Trophoblast cell (in vitro differentiated cells and primary cell): ENCODE measurements at regions not wholly inside any gene's neighbourhood (a gene's known extent, or its start where the extent isn't known, plus 50 kb on each side); places are given as distances from the start of the nearest gene placed in this dataset.

Source experiments
- DNase-seq, 2 donors: peaks; one replicate each; pipeline ENCODE4 v3.0.0-alpha.2; 2016
- H2AFZ ChIP-seq: 2 replicates; pipeline ENCODE4 v1.6.1; 2013; ENCODE audit warnings: low read length, moderate library complexity, mild to moderate bottlenecking; ENCODE audit not compliant: insufficient read depth, poor library complexity
- H2AK5ac ChIP-seq: 2 replicates; pipeline ENCODE4 v1.6.1; 2013; ENCODE audit warnings: mild to moderate bottlenecking, low read length
- H2BK120ac ChIP-seq: 2 replicates; pipeline ENCODE4 v1.6.1; 2013; ENCODE audit warnings: low read length, mild to moderate bottlenecking, moderate library complexity; ENCODE audit not compliant: insufficient read depth, poor library complexity
- H2BK12ac ChIP-seq: 2 replicates; pipeline ENCODE4 v1.6.1; 2013; ENCODE audit warnings: mild to moderate bottlenecking, low read length, moderate library complexity
- H2BK5ac ChIP-seq: 2 replicates; pipeline ENCODE4 v1.6.1; 2013; ENCODE audit warnings: low read length, low read depth, moderate library complexity, mild to moderate bottlenecking; ENCODE audit not compliant: poor library complexity
- H3K14ac ChIP-seq: 2 replicates; pipeline ENCODE4 v1.6.1; 2013; ENCODE audit warnings: mild to moderate bottlenecking, low read length
- H3K18ac ChIP-seq: 2 replicates; pipeline ENCODE4 v1.6.1; 2013; ENCODE audit warnings: mild to moderate bottlenecking, low read length
- H3K23ac ChIP-seq: 2 replicates; pipeline ENCODE4 v1.6.1; 2013; ENCODE audit warnings: low read length
- H3K27ac ChIP-seq: 2 replicates; pipeline ENCODE4 v1.5.1; 2013; ENCODE audit warnings: low read depth, mild to moderate bottlenecking, inconsistent platforms, low read length, moderate library complexity
- H3K27me3 ChIP-seq: 2 replicates; pipeline ENCODE4 v1.6.1; 2013; ENCODE audit warnings: inconsistent platforms, mild to moderate bottlenecking, low read length, moderate library complexity; ENCODE audit not compliant: insufficient read depth
- H3K36me3 ChIP-seq, 2 experiments: 1 replicate in 1 of 2; 2 replicates in 1 of 2; pipeline ENCODE4 v1.6.1; 2013; ENCODE audit warnings: low read length in 2 of 2, mild to moderate bottlenecking in 2 of 2, moderate library complexity in 1 of 2; ENCODE audit not compliant: insufficient read depth in 2 of 2, control insufficient read depth in 1 of 2
- H3K4ac ChIP-seq: 2 replicates; pipeline ENCODE4 v1.6.1; 2013; ENCODE audit warnings: low read depth, mild to moderate bottlenecking, low read length, moderate library complexity
- H3K4me1 ChIP-seq, 2 experiments: 1 replicate in 1 of 2; 2 replicates in 1 of 2; pipeline ENCODE4 v1.6.1; 2013; ENCODE audit warnings: low read length in 2 of 2, mild to moderate bottlenecking in 2 of 2, moderate library complexity in 1 of 2; ENCODE audit not compliant: insufficient read depth in 2 of 2, control insufficient read depth in 1 of 2
- H3K4me2 ChIP-seq: 2 replicates; pipeline ENCODE4 v1.6.1; 2013; ENCODE audit warnings: inconsistent platforms, mild to moderate bottlenecking, low read length, moderate library complexity
- H3K4me3 ChIP-seq: 2 replicates; pipeline ENCODE4 v1.5.1; 2013; ENCODE audit warnings: mild to moderate bottlenecking, low read depth, low read length, inconsistent platforms
- H3K79me1 ChIP-seq: one replicate; pipeline ENCODE4 v1.6.1; 2013; ENCODE audit warnings: low read length
- H3K79me2 ChIP-seq: 2 replicates; pipeline ENCODE4 v1.6.1; 2013; ENCODE audit warnings: low read length, mild to moderate bottlenecking; ENCODE audit not compliant: control insufficient read depth, insufficient read depth, poor library complexity
- H3K9ac ChIP-seq: 2 replicates; pipeline ENCODE4 v1.6.1; 2013; ENCODE audit warnings: mild to moderate bottlenecking, low read length
- H3K9me3 ChIP-seq: 2 replicates; pipeline ENCODE4 v1.6.1; 2013; ENCODE audit warnings: low read depth, mild to moderate bottlenecking, control low read depth, inconsistent platforms, low read length; ENCODE audit not compliant: insufficient read depth
- H4K12ac ChIP-seq: 2 replicates; pipeline ENCODE4 v1.6.1; 2013; ENCODE audit warnings: low read depth, mild to moderate bottlenecking, low read length, moderate library complexity
- H4K8ac ChIP-seq: 2 replicates; pipeline ENCODE4 v1.6.1; 2013; ENCODE audit warnings: low read depth, mild to moderate bottlenecking, low read length, moderate library complexity
- H4K91ac ChIP-seq: one replicate; pipeline ENCODE4 v1.6.1; 2013; ENCODE audit warnings: low read depth, mild to moderate bottlenecking, low read length, moderate library complexity
- WGBS: extraction: QIAGEN DNeasy Blood & Tissue Kit; methylation state at CpG from one replicate; pipeline ENCODE4 v1.1.7; 2013; ENCODE audit warnings: missing lambda C conversion rate; ENCODE audit not compliant: insufficient read length, insufficient coverage; ENCODE audit errors: extremely low coverage; 5-methylcytosine and 5-hydroxymethylcytosine counted together

DNA sequence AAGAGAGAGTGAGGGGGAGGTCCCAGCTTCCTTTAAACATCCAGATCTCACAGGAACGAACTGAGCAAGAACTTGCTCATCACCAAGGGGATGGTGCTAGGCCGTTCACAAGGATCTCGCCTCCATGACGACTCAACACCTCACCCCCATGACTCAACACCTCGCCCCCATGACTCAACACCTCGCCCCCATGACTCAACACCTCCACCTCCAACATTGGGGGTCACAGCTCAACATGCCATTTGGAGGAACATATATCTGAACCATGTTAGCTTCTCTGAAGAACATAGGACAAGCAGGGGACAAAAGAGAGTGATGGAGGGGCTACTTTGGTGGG, 66.0 kb upstream of the LHX5 start:
- no peaks in the 10 kb centered on the region for H3K79me1 ChIP-seq

DNA sequence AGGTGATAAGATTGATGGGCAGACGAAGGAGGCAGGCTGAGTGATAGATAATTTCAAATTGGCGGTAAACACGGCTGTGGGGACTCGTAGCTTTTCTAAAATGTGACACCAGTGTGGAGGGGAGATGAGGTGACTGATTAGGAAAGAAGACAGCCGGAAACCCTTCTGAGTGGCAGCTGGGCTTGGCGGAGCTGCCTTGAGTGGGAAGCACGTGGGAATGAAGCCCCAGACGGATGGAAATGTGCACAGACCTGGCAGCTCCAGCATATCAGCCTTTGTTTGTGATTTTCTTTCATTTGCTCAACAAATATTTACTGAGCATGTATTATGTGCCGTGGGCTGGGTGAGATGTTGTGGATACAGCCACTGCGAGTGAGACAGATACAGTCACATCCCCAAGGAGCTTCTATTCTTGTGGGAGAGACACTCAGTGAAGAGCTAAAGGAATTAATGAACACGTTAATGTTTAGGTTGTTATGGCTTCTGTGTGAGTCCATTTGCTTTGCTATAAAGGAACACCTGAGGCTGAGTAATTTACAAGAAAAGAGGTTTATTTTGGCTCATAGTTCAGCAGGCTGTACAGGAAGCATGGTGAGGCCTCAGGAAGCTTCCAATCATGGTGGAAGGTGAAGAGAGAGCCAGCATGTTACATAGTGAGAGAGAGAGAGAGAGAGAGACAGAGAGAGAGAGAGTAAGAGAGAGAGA, 65.5 kb upstream of the LHX5 start:
- Histone ChIP-seq H3K4me2 (no peak overlapping the region), H4K8ac (no peak overlapping the region), H3K9ac (no peak overlapping the region), H3K36me3 (no peaks in the 10 kb centered on the region), H3K4me3 (no peak overlapping the region), H3K9me3 (peaks cover 2% of the 10 kb centered on the region), H3K79me1 (no peaks in the 10 kb centered on the region), H3K4ac (no peak overlapping the region), H3K27ac (no peak overlapping the region), H2BK12ac (no peak overlapping the region), H3K4me1 (no peaks in the 10 kb centered on the region), H3K14ac (no peak overlapping the region), H2BK120ac (no peak overlapping the region), H4K12ac (no peak overlapping the region), H2AK5ac (no peak overlapping the region), H4K91ac (no peak overlapping the region), H2AFZ (no peak overlapping the region), H3K18ac (no peak overlapping the region), H3K23ac (no peak overlapping the region), H3K79me2 (no peaks in the 10 kb centered on the region), H3K27me3 (no peaks in the 10 kb centered on the region), H2BK5ac (no peak overlapping the region)
- DNase-seq: no peak
- no CpG with 5 or more reads among the region's 11 CpGs for WGBS

More for the DNA sequence above, 66.0 kb upstream of the LHX5 start:
- Histone ChIP-seq H3K9ac (no peak overlapping the region), H3K4me1 (no peaks in the 10 kb centered on the region), H2AK5ac (no peak overlapping the region), H3K27ac (no peak overlapping the region), H3K23ac (no peak overlapping the region), H4K91ac (no peak overlapping the region), H3K79me2 (no peaks in the 10 kb centered on the region), H4K12ac (no peak overlapping the region), H2AFZ (no peak overlapping the region), H2BK120ac (no peak overlapping the region), H3K4me3 (no peak overlapping the region), H3K36me3 (no peaks in the 10 kb centered on the region), H2BK12ac (no peak overlapping the region), H3K14ac (no peak overlapping the region), H2BK5ac (no peak overlapping the region), H3K18ac (no peak overlapping the region), H4K8ac (no peak overlapping the region), H3K9me3 (peaks cover 2% of the 10 kb centered on the region), H3K27me3 (no peaks in the 10 kb centered on the region), H3K4me2 (no peak overlapping the region), H3K4ac (no peak overlapping the region)
- no CpG with 5 or more reads among the region's 6 CpGs for WGBS
- no peak for DNase-seq

DNA sequence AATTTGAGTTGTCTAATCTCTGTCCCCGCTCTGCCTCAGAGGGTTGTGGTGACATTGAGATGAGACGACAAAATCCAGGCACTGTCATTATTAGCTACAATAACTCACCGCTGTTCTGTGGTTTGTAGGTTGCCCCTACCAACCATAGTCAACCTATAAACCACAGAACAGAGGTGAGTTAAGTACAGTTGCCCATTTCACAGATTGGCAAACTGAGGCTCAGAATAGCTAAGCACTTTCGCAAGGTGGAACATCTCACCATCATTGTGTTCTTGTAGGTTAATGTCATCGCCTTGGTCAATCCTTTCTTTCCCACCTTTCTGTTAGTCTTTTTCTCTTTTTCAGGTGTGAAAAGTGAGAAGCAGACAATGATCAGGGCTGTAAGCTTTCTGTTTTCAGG, 63.4 kb upstream of the LHX5 start:
- WGBS: no CpG with 5 or more reads among the region's 5 CpGs

DNA sequence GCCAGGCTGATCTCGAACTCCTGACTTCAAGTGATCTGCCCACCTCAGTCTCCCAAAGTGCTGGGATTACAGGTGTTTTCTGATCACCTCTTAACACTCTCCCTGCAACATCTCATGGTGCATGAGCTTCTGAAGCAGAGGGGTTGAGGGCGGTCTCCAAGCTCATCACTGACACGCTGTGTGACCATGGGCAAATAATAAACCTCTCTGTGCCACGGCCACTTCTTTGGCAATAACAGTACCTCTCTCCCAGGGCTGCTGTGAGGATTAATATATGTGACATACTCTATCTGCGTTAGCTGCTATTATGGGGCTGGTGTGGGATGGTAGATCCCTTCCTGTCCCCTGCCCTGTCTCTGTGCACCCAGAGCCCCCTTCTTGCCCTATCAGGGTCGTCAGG, 62.9 kb upstream of the LHX5 start:
- Histone ChIP-seq H4K12ac (no peak overlapping the region), H3K79me1 (no peaks in the 10 kb centered on the region), H3K4me3 (no peak overlapping the region), H2AFZ (no peak overlapping the region), H2BK5ac (no peak overlapping the region), H3K4me1 (no peaks in the 10 kb centered on the region), H4K8ac (no peak overlapping the region), H2BK12ac (no peak overlapping the region), H2AK5ac (no peak overlapping the region), H3K4ac (no peak overlapping the region), H3K27me3 (no peaks in the 10 kb centered on the region), H3K9ac (no peak overlapping the region), H3K27ac (no peak overlapping the region), H3K14ac (no peak overlapping the region), H3K18ac (no peak overlapping the region), H3K36me3 (no peaks in the 10 kb centered on the region), H3K4me2 (no peak overlapping the region), H3K79me2 (no peaks in the 10 kb centered on the region), H3K23ac (no peak overlapping the region), H4K91ac (no peak overlapping the region), H3K9me3 (peaks cover 2% of the 10 kb centered on the region), H2BK120ac (no peak overlapping the region)
- no peak for DNase-seq
- WGBS: no CpG with 5 or more reads among the region's 6 CpGs

More for the DNA sequence above, 63.4 kb upstream of the LHX5 start:
- Histone ChIP-seq H3K27ac (no peak overlapping the region), H3K4ac (no peak overlapping the region), H3K4me3 (no peak overlapping the region), H3K4me2 (no peak overlapping the region), H3K79me1 (no peaks in the 10 kb centered on the region), H3K18ac (no peak overlapping the region), H4K8ac (no peak overlapping the region), H4K12ac (no peak overlapping the region), H3K79me2 (no peaks in the 10 kb centered on the region), H3K36me3 (no peaks in the 10 kb centered on the region), H3K9ac (no peak overlapping the region), H3K9me3 (peaks cover 2% of the 10 kb centered on the region), H3K27me3 (no peaks in the 10 kb centered on the region), H2AFZ (no peak overlapping the region), H2BK12ac (no peak overlapping the region), H2AK5ac (no peak overlapping the region), H3K23ac (no peak overlapping the region), H3K4me1 (no peaks in the 10 kb centered on the region), H2BK120ac (no peak overlapping the region), H2BK5ac (no peak overlapping the region), H4K91ac (no peak overlapping the region), H3K14ac (no peak overlapping the region)
- DNase-seq: no peak
